ENCODE measurements at regions not wholly inside any gene's neighbourhood (a gene's known extent, or its start where the extent isn't known, plus 50 kb on each side); places are given as distances from the start of the nearest gene placed in this dataset.

DNA sequence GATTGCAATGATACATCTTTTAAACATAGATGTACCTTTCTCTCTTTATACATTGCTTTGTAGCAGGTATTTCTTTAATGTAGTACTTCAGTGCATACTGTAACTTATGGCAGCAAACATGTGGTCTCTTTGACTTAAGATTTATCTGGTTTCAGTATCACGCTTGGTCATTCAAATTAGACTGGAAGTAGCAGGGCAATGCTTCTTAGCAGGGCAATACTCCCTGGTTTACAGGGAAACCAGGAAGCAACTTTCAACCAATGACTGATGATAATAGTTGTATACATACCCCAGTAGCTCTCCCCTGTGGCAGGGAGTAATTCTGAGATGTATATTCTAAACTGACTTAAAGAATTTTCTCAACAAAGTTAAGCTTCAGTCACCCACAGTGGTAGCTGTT, 761.1 kb upstream of the CDH10 start:
- TF ChIP-seq, protein P1, sequence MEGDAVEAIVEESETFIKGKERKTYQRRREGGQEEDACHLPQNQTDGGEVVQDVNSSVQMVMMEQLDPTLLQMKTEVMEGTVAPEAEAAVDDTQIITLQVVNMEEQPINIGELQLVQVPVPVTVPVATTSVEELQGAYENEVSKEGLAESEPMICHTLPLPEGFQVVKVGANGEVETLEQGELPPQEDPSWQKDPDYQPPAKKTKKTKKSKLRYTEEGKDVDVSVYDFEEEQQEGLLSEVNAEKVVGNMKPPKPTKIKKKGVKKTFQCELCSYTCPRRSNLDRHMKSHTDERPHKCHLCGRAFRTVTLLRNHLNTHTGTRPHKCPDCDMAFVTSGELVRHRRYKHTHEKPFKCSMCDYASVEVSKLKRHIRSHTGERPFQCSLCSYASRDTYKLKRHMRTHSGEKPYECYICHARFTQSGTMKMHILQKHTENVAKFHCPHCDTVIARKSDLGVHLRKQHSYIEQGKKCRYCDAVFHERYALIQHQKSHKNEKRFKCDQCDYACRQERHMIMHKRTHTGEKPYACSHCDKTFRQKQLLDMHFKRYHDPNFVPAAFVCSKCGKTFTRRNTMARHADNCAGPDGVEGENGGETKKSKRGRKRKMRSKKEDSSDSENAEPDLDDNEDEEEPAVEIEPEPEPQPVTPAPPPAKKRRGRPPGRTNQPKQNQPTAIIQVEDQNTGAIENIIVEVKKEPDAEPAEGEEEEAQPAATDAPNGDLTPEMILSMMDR (IDR thresholded peaks at IDR 0.05; ENCODE audit: borderline replicate concordance, insufficient read depth, low read depth, low read length) = no peak
- no peak overlapping the region for H3K4me3 ChIP-seq (ENCODE audit: low read depth, low read length)

DNA sequence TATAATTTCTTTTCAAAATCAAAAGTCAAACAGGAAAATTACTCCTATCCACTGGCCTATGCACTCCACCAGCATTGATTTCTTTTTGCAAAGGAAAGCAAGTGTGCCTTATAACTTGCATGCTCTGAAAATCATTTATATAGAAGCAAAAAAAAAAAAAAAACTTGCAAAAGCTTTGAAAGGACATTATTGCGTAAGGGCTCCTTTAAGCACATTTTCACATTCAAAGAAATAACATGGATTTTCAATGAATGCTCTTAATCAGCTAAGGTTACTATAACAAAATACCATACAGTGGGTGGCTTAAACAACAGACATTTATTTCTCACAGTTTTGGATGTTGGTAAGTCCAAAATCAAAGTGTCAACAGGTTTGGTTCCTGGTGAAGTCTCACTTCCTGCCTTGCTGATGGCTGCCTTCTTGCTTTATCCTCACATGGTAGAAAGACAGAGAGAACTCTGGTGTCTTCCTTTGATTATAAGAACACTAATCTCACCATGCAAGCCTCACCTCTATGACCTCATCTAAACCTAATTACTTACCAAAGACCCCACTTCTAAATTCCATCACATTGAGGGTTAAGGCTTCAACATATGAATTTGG, 755.2 kb upstream of the CDH10 start:
- TF ChIP-seq, protein P1 (IDR thresholded peaks at IDR 0.05; ENCODE audit: borderline replicate concordance, insufficient read depth, low read depth, low read length) = no peak
- H3K4me3 ChIP-seq (ENCODE audit: low read depth, low read length) = no peak overlapping the region

DNA sequence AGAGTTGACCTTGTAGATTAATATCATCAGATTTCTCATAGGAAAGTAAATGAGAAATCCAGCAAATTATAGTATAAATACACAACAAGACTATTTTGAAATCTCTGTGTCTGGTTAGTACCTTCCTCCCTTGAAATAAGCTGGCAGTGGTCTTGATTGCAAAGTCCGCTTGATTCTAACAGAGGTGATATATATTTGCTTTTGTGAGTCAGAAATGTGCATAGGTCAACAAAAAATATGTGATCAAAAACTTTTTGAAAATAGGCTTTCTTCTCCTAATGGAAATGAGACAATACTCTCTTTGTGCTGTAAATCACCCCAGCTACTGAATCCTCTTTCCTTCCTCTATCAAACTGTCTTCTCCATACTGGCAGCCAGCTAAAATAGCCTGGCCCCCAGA, 749.2 kb upstream of the CDH10 start:
- no peak overlapping the region for H3K4me3 ChIP-seq (ENCODE audit: low read depth, low read length)
- TF ChIP-seq, protein P1 (IDR thresholded peaks at IDR 0.05; ENCODE audit: borderline replicate concordance, insufficient read depth, low read depth, low read length) = no peak

DNA sequence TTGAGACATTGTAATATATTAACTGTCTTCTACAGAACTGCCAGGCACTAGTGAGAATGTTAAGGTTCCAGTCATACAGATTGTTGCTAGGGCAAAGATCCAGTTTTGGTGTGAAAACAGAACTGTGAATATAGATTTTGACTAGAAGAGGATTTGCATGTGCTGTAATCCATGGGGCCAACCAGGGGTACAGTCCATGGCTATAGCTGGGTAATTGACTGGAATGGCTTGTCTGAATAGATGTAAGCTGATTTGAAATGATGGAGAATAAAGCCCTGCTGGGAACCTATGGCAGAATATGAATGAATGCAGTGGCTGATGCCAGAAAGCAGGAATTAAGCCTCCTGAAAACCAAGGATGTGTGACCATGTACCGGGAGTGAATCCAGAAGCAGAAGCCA, 748.5 kb upstream of the CDH10 start:
- H3K4me3 ChIP-seq (ENCODE audit: low read depth, low read length) = no peak overlapping the region
- TF ChIP-seq, protein P1 (IDR thresholded peaks at IDR 0.05; ENCODE audit: borderline replicate concordance, insufficient read depth, low read depth, low read length) = no peak

DNA sequence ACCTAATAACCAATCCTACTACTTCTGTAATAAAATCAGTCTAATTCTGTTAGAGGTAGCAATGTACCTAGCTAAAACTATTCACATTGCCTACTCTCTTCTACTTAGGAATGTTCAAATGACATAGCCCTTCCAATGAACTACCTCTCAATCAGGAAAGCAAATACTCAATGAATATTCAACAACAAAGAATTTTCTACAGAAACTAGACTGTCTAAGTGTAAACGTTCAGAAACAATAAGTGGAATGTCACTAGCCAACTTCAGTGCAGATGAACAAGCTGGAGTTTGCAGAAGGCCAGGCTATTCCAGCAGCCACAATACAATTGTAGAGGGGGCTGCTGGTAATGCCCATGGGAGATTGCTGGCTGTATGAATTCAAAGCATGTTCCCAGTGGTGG, 743.2 kb upstream of the CDH10 start:
- H3K4me3 ChIP-seq (ENCODE audit: low read depth, low read length) = no peak overlapping the region
- TF ChIP-seq, protein P1 (IDR thresholded peaks at IDR 0.05; ENCODE audit: borderline replicate concordance, insufficient read depth, low read depth, low read length) = no peak

DNA sequence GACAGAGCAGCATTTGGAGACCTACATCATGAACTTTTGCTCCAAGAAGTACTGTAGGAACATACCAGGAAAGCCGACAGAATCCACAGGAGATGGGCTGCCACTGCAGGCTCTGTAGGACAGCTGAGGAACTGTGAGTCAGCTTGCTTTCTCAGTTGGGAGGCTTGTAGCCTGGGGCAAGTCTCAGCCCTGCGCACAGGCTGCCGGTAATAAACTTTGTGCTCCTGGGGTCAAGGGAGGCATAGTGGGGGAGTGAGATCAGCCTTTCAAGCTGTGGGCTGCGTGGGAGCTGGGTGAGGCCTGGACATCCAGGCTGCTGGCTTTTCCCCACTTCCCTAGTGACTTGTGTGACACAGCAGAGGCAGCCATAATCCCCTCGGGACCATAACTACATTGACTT, 718.0 kb upstream of the CDH10 start:
- TF ChIP-seq, protein P1 (IDR thresholded peaks at IDR 0.05; ENCODE audit: borderline replicate concordance, insufficient read depth, low read depth, low read length) = no peak
- no peak overlapping the region for H3K4me3 ChIP-seq (ENCODE audit: low read depth, low read length)

DNA sequence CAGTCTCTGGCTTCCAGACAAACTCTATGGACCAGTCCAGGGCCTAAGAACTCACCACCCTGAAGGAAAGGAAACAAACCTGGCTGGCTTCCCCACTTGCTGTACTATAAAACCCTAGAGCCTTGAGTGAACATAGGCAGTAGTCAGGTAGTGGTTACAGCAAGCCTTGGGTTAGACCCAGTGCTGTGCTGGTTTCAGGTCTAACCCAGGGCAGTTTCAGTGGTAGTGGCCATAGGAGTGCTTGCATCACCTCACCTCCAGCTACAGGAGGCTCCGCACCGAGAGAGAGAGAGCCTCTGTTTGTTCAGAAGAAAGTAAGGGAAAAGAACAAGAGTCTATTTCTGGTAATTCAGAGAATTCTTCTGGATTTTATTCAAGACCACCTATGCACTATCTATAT, 714.1 kb upstream of the CDH10 start:
- no peak overlapping the region for H3K4me3 ChIP-seq (ENCODE audit: low read depth, low read length)
- TF ChIP-seq, protein P1 (IDR thresholded peaks at IDR 0.05; ENCODE audit: borderline replicate concordance, insufficient read depth, low read depth, low read length) = no peak

Data from GM12875 (cell line).